ENCODE measurements at regions not wholly inside any gene's neighbourhood (a gene's known extent, or its start where the extent isn't known, plus 50 kb on each side); places are given as distances from the start of the nearest gene placed in this dataset.

- no peak overlapping the region for H2AFZ ChIP-seq (ENCODE audit: low read depth, low read length)
- FAIRE-seq (no peak), DNase-seq (ENCODE audit: extremely low read depth in 1 of 4, low spot score in 3 of 4) (no peak), ATAC-seq (no peak)
- H3K79me2 ChIP-seq (ENCODE audit: control insufficient read depth, insufficient read depth, low read length), result no peaks in the 10 kb centered on the region
- H3K9ac ChIP-seq (ENCODE audit: insufficient read depth in 1 of 2, low read depth in 2 of 2, low read length in 2 of 2), result no peak overlapping the region
- no peak for TF ChIP-seq TFAM (CRISPR knock-in tag; conservative IDR thresholded peaks at IDR 0.05)
- no peak overlapping the region for H3K4me3 ChIP-seq
- CTCF ChIA-PET (ENCODE audit: low intra/inter-chr PET ratio), result no interaction called here
- no peaks in the 10 kb centered on the region for H3K9me3 ChIP-seq (replicated peaks; ENCODE audit: control insufficient read depth, insufficient read depth, low read depth, low read length)
- H4K20me1 ChIP-seq (replicated peaks; ENCODE audit: control insufficient read depth, insufficient read depth, low read length), result no peaks in the 10 kb centered on the region; the same call in 1 of the 2 replicates
- no peaks in the 10 kb centered on the region for H3K36me3 ChIP-seq (ENCODE audit: control insufficient read depth, insufficient read depth, low read length)
- H3K9me1 ChIP-seq (ENCODE audit: control insufficient read depth, insufficient read depth, low read length), result peaks cover 3% of the 10 kb centered on the region
- in situ Hi-C loops (cut with MboI) (no loop called here), intact Hi-C loops (cut with micrococcal nuclease) (no loop called here)
- POLR2A ChIA-PET, result interaction anchor here (0.6 kb wide), 1 partner anchor 517 kb away, joined by 4 read pairs; no protein-coding TSS in a partner anchor
- no peak overlapping the region for H3K27ac ChIP-seq (ENCODE audit: extremely low read depth, low read depth, low read length)
- no peaks in the 10 kb centered on the region; a peak in 2 of 5 replicates for H3K4me1 ChIP-seq (replicated peaks in 1 of 2; ENCODE audit: control insufficient read depth in 2 of 2, insufficient read depth in 2 of 2, low read length in 2 of 2)
- WGBS (ENCODE audit: insufficient coverage, low coverage, missing lambda C conversion rate), result under 1% methylated on average over 19 of the region's 22 CpGs
- no peak overlapping the region for H3K4me2 ChIP-seq (ENCODE audit: insufficient read depth, low read length)
- no TSS peak for BruUV-seq (replicated peaks)
- peaks cover 8 to 91% of the 10 kb centered on the region in 2 experiments; a peak in 4 of 5 replicates for H3K27me3 ChIP-seq (ENCODE audit: control insufficient read depth in 2 of 2, insufficient read depth in 2 of 2, low read length in 2 of 2)
Measured at GRCh38 chr20:63119963-63120807, 95.7 kb downstream of the YTHDF1 start.

DNA sequence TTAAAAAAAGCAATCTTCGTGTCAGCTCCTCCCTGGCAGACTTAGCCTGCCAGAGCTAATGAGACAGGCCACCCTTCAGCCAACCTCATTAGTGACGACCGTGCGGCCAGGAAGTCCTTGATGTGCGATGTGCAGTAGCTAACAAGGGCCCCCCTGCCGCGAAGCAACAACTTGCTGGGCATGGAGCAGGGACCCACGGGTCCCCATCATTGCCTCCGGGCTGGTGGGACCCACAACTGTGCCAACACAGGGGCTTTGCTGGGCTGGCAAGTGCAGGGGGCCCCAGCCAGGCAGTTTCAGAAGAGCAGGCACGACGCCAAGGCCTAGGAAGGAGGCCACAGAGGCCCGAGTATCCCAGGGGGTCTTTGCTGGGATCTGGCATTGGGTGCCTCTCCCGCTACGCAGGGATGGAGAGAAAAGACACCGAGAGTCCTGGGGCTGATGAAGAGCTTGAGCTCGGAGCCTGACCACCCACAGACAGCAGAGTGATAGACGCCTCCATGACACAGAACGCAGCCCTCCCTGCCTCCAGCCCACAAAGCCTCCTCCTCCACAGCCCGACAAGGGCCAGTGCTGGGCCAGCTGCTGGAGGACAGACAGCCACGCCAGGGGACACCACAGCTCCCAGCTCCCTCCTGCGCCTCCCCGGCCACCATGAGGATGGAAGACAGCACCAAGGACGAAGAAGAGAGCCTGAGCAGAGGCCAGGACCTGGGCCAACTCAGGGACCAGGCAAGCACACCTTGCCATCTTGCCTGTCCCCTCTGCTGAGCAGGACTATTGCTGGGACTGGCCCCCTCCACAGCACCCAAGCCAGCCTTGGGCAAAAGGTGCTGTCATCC is 96.6 kb downstream of the YTHDF1 start:
- Histone ChIP-seq H3K9me3 (replicated peaks; ENCODE audit: control insufficient read depth, insufficient read depth, low read depth, low read length) (no peaks in the 10 kb centered on the region), H4K20me1 (replicated peaks; ENCODE audit: control insufficient read depth, insufficient read depth, low read length) (no peaks in the 10 kb centered on the region; the same call in 1 of the 2 replicates), H3K4me3 (no peak overlapping the region), H3K9ac (ENCODE audit: insufficient read depth in 1 of 2, low read depth in 2 of 2, low read length in 2 of 2) (no peak overlapping the region), H3K4me1 (replicated peaks in 1 of 2; ENCODE audit: control insufficient read depth in 2 of 2, insufficient read depth in 2 of 2, low read length in 2 of 2) (no peaks in the 10 kb centered on the region; a peak in 1 of 5 replicates), H2AFZ (ENCODE audit: low read depth, low read length) (no peak overlapping the region), H3K36me3 (ENCODE audit: control insufficient read depth, insufficient read depth, low read length) (no peaks in the 10 kb centered on the region), H3K27me3 (ENCODE audit: control insufficient read depth in 2 of 2, insufficient read depth in 2 of 2, low read length in 2 of 2) (peaks cover 3 to 91% of the 10 kb centered on the region in 2 experiments; a peak in 4 of 5 replicates), H3K9me1 (ENCODE audit: control insufficient read depth, insufficient read depth, low read length) (peaks cover 3% of the 10 kb centered on the region), H3K4me2 (ENCODE audit: insufficient read depth, low read length) (no peak overlapping the region), H3K79me2 (ENCODE audit: control insufficient read depth, insufficient read depth, low read length) (no peaks in the 10 kb centered on the region), H3K27ac (ENCODE audit: extremely low read depth, low read depth, low read length) (no peak overlapping the region)
- WGBS (ENCODE audit: insufficient coverage, low coverage, missing lambda C conversion rate), result 1% methylated on average over 18 of the region's 23 CpGs
- BruUV-seq (replicated peaks), result no TSS peak
- ATAC-seq (no peak), FAIRE-seq (no peak), DNase-seq (ENCODE audit: extremely low read depth in 1 of 4, low spot score in 3 of 4) (no peak)
- POLR2A ChIA-PET, result interaction anchor here (0.6 kb wide), 1 partner anchor 516 kb away, joined by 4 read pairs; no protein-coding TSS in a partner anchor
- in situ Hi-C loops (cut with MboI) (no loop called here), intact Hi-C loops (cut with micrococcal nuclease) (no loop called here)
- CTCF ChIA-PET (ENCODE audit: low intra/inter-chr PET ratio), result no interaction called here
- TF ChIP-seq ZNF764 (CRISPR knock-in tag; IDR thresholded peaks at IDR 0.05; ENCODE audit: low read depth) (no peak), ZNF431 (CRISPR knock-in tag; IDR thresholded peaks at IDR 0.05) (no peak), NELFE (IDR thresholded peaks at IDR 0.05; ENCODE audit: insufficient read depth, insufficient read length) (no peak), DLX4 (CRISPR knock-in tag; IDR thresholded peaks at IDR 0.05) (no peak), NRF1 (conservative IDR thresholded peaks at IDR 0.05 in 1 of 2, IDR thresholded peaks at IDR 0.05 in 1 of 2) (no peak), SREBF1 (IDR thresholded peaks at IDR 0.05; ENCODE audit: borderline replicate concordance, low read depth, low read length) (no peak), PURB (CRISPR knock-in tag; IDR thresholded peaks at IDR 0.05; ENCODE audit: low read depth) (no peak), ZNF12 (CRISPR knock-in tag; IDR thresholded peaks at IDR 0.05) (no peak), ATF3 (IDR thresholded peaks at IDR 0.05) (no peak), ATF3 (CRISPR knock-in tag; conservative IDR thresholded peaks at IDR 0.05) (no peak), HCFC1 (IDR thresholded peaks at IDR 0.05; ENCODE audit: low read depth, low read length) (no peak)

Measured in K562 (cell line).